ENCODE measurements at regions not wholly inside any gene's neighbourhood (a gene's known extent, or its start where the extent isn't known, plus 50 kb on each side); places are given as distances from the start of the nearest gene placed in this dataset.

DNA sequence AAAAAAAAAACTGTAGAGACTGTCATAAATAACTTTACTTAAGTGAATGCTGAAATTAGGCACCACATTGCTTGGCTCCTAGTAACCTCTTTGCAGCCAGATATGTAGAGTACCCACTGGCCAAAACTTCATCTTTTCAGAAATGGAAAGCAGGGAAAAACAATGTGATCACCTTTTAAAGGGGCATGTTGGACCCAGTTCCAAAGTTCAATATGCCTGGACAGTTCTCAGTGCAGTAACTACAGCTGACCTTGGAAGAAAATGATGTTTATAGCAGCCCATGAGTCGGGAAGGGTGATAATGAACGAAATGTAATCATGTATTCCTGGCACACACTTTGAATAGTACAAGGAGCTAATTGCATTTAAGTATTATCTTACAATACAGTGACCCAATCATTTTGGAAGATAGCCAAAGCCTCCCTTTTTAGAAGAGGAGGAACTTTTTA lies 93.6 kb upstream of the TAB2 start:
- no peak overlapping the region for H3K27ac ChIP-seq
- TF ChIP-seq, protein P1, sequence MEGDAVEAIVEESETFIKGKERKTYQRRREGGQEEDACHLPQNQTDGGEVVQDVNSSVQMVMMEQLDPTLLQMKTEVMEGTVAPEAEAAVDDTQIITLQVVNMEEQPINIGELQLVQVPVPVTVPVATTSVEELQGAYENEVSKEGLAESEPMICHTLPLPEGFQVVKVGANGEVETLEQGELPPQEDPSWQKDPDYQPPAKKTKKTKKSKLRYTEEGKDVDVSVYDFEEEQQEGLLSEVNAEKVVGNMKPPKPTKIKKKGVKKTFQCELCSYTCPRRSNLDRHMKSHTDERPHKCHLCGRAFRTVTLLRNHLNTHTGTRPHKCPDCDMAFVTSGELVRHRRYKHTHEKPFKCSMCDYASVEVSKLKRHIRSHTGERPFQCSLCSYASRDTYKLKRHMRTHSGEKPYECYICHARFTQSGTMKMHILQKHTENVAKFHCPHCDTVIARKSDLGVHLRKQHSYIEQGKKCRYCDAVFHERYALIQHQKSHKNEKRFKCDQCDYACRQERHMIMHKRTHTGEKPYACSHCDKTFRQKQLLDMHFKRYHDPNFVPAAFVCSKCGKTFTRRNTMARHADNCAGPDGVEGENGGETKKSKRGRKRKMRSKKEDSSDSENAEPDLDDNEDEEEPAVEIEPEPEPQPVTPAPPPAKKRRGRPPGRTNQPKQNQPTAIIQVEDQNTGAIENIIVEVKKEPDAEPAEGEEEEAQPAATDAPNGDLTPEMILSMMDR (IDR thresholded peaks at IDR 0.05) = no peak

DNA sequence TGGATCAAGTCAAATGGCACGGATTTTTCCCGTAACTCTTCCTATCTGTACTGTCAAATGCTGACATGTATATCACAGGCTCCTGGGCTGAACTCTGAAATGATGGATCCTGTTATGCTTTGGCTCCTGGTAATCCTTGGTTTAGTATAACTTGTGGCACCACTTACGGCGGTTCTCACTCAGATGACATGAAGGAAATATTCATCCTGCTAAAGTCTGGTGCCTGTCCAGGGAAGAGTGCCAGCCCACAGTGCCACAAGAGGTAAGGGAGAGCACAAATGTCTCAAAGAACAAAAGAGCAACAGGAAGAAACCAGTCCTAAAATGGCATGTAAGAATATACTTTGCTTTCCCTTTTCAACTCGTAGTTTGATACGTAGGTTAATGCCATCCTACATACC lies 93.1 kb upstream of the TAB2 start:
- TF ChIP-seq, protein P1 (IDR thresholded peaks at IDR 0.05) = no peak
- no peak for TF ChIP-seq ZFX (IDR thresholded peaks at IDR 0.05; ENCODE audit: borderline replicate concordance)
- no peak overlapping the region for H3K27ac ChIP-seq

DNA sequence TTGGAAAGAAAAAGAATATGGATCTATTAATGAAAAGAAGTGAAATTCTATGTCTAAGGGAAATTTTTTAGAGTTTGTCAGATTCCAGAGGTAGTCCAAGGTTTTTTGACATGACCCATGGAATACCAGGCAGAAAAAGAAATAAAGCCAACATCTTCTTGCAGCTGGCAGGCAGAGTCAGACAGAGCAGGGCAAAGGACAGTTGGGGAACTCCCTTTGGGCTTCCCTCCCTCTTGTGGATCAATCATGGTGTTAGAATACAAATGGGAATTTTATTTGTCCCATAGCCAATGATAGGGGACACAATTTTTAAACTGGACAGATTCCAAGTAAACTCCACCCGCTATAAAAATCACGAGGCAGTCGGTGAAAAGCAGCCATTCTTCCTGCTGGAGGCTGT lies 92.1 kb upstream of the TAB2 start:
- TF ChIP-seq, protein P1 (IDR thresholded peaks at IDR 0.05) = no peak
- no peak for TF ChIP-seq ZFX (IDR thresholded peaks at IDR 0.05; ENCODE audit: borderline replicate concordance)
- no peak overlapping the region for H3K27ac ChIP-seq

DNA sequence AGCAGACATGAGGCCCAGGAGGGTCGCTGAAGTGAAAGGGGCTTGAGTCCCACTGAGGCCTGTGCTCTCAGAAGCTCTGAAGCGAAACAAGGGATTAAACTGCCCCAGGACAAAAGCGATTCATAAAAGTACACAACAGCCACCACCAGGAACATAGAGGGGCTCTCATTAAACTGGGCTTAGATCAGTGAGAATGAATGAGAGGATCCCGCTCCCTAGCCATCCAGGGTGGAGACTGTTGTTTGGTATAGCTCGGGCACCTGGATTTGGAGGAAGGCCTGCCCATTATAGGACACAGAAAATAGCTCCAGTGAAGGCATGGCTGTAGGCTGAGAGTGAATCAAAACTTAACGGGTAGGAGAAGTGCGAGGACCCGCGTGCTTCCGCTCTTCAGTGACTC lies 91.6 kb upstream of the TAB2 start:
- no peak for TF ChIP-seq ZFX (IDR thresholded peaks at IDR 0.05; ENCODE audit: borderline replicate concordance)
- TF ChIP-seq, protein P1 (IDR thresholded peaks at IDR 0.05) = no peak
- H3K27ac ChIP-seq = no peak overlapping the region

DNA sequence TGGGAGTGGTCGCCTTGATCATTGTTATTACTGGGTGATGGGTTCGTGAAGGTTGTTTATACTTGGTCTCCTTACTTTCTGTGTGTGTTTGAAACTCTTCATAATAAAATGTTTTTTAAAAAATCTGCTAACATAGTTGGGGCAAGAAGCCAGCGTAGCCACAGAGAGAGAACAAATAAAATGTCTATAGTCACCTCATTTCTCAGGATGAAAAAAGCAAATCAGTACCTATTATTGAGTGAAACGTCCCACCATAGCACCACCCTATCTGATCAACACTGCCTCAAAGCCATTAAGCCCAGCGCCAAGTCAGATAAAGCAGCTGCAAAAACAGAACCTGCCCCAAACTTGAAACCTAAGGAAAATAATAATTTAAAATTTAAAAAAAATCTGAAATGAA lies 89.7 kb upstream of the TAB2 start:
- TF ChIP-seq ZFX (IDR thresholded peaks at IDR 0.05; ENCODE audit: borderline replicate concordance) = no peak
- TF ChIP-seq, protein P1 (IDR thresholded peaks at IDR 0.05) = no peak
- no peak overlapping the region for H3K27ac ChIP-seq

DNA sequence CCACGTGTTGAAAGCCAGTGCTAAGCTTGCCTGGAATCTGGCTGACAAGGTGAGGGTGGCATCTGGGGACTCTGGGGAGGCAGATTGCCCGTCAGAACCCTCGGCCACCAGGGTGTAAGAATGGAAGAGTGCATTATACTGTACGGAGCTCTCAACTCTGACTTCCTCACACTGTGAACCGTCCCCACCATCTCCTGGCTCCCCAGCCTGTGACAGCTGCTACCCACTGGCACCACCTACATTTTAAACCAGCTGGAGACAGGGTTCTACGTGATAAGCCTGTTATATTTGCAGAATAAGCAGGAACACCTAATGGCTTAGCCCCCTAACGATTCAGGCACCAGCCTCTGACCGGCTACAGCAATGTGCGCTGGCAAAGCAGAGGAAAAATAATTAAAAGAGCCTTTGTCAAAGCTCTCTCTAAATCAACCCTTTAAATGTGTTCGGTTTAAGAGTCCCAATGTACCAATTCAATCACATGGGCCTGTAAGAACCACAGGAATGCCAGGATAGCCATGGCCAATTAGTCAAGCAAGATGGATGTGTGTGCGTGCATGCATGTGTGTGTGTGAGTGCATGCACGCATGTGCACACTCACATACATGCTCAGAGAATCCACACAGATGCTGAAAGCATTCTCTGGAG lies 89.1 kb upstream of the TAB2 start:
- TF ChIP-seq, protein P1 (IDR thresholded peaks at IDR 0.05) = no peak
- no peak for TF ChIP-seq ZFX (IDR thresholded peaks at IDR 0.05; ENCODE audit: borderline replicate concordance)
- H3K27ac ChIP-seq = no peak overlapping the region

DNA sequence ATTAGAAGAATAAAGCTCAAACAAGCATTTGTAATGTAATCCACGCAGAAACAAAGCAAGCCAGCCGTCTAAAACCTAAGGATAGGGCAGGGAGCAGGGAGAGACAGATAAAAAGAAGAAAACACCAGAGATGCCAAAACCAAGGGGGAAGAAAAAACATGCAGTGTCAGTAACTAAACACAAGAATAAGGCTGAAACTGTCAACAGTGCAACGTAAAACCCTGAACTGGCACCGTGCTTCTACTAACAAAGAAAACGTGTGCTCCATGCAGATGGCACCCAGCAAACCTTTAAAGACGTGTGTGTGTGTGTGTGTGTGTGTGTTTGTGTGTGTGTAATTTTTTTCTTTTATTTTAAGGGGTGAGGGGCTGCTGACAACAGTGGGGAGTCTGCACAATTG lies 88.4 kb upstream of the TAB2 start:
- TF ChIP-seq, protein P1 (IDR thresholded peaks at IDR 0.05) = no peak
- TF ChIP-seq ZFX (IDR thresholded peaks at IDR 0.05; ENCODE audit: borderline replicate concordance) = no peak
- H3K27ac ChIP-seq = no peak overlapping the region
